ENCODE measurements at regions not wholly inside any gene's neighbourhood (a gene's known extent, or its start where the extent isn't known, plus 50 kb on each side); places are given as distances from the start of the nearest gene placed in this dataset.

DNA sequence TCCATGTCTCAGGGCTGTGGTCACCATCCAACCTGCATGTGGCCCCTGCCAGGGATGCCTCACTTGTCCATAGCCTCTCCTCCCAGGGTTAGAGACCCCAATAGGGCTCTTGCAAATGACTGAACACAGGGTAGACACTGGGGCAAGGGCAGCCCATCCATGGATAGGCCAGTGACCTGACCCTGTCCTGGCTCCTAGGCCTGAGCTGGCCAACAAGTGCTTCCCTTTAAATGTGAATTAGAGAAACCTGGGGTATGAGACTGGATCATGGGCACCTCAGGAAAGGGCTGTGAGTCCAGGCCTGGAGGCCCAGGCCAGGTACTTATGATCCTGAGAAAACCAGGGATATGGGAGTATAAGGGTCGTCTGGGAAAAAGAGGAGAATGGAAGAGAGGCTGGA lies 64.5 kb downstream of the COPS8 start:
- no peak for DNase-seq

DNA sequence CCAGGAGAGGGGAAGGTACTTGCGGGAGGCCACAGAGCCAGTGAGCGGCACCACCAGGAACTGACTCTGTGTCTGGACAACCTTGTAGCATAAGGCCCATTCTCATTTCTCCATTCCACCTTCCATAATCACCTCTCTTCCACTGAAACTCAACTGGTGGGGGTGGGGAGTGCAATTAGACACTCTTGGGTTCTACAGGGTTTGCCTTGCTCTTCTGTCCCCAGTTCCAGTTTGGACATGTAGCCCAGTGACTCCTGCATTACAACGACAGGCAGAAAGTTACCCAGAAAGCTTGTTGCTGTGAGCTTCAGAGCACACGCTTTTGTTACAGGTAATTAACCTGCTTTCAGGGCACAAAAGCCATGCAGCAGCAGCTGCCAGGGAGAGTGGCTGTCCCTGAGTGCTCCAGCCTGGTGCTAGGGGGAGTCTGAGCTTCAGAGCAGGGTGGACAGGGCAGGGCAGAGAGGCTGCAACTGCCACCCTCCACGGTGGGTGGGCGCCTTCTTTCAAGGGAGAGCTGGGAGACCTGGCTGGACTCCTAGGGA lies 65.2 kb downstream of the COPS8 start:
- DNase-seq, result peak; percentile 33

DNA sequence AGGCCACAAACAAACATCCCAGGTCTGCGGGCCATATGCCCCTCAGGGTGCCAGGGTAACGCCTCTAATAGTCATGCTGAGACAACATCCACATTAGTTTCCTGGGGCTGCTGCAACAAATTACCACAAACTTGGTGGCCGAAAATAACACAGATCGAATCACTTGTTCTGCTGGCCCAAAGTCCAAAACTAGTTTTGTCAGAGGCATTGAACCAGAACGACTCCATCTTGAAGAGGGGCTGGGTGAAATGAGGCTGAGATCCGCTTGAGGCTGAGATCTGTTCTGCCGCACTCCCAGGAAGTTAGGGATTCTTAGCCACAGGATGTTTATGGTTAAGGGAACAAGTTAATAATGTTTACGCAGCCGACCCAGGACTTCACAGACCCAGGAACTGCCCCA lies 66.7 kb downstream of the COPS8 start:
- DNase-seq, result no peak

DNA sequence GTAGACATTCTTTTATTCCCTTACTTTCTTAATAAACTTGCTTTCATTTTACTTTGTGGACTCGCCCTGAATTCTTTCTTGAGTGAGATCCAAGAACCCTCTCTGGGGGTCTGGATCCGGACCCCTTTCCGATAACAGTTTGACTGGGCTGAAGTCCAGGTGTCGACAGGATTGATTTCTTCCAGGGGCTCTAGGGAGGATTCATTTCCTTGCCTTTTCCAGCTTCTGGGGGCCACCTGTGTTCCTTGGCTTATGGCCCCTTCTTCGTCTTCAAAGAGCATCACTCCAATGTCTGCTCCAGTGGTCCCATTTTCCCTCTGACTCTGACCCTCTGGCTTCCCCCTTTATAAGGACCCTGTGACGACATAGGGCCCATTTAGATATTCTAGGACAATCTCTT lies 67.5 kb downstream of the COPS8 start:
- DNase-seq, result no peak

DNA sequence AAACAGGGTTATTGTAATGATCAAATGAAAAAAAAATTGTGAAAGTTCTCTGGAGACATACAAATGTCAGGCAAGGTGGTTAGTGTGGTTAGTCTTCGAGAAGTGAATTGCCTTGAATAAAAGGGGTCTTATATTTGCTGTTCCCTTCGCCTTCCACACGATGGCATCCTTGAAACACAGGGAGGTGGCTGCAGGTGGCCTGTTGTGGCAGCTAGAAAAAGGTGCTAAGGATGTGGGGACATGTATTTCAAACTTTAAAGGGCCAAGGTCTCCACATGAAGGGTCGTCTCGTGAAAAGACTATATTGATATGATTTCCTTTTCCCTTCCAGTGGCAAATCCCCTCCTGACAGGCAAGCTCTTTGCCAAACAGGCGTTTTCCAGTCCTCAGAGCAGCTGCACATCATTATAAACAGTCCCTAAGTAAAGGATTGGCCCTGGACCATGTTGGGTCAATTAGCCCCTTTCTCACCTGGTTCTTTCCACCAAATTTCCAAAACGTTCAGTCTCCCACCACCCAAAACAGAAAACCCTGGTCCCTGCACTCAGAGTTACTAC lies 68.5 kb downstream of the COPS8 start:
- no peak for DNase-seq

DNA sequence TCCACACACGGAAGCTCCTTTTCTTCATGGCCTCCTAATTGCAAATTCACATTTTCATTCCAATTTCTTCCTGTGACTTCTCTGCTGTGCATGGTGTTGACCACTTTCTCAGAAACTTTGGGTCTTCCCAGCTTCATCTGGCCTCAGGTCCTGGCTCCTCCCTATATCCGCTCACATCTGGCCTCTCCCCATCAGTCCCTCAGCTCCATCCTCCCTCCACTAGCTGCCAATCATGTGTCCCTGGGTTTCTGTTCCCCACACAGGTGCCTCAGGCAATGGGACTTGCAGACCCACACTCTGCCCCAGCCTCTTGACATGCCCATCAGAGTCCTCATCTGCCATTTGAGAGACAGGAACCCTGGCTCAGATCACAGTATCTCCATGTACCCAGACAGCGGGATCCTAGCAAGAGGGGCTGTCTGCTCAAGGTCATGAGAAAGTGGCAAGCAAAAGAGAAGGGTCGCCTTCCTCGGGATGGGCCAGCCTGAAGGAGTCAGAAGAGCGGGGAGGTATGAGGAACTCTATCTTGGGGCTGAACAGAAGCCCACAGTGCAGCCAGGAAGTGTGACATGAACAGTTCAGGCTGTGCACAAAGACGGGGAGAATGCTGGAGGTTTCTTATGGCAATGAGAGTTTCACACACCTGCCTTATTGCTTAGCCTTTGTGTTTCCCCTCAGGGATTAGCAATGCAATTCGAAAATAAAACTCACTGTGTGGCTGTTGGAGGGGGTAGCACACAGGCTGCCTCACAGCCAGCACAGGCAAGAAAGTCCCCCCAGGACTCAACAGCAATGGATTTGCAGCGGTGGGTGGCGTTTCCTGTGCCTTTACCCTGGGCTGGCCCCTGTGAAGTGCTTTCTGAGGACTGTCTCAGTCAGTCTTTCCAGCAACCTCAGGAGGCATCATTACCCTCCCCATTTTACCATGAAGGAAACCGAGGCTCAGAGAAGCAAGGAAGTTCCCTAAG lies 69.5 kb downstream of the COPS8 start:
- DNase-seq, result peak; percentile 12

DNA sequence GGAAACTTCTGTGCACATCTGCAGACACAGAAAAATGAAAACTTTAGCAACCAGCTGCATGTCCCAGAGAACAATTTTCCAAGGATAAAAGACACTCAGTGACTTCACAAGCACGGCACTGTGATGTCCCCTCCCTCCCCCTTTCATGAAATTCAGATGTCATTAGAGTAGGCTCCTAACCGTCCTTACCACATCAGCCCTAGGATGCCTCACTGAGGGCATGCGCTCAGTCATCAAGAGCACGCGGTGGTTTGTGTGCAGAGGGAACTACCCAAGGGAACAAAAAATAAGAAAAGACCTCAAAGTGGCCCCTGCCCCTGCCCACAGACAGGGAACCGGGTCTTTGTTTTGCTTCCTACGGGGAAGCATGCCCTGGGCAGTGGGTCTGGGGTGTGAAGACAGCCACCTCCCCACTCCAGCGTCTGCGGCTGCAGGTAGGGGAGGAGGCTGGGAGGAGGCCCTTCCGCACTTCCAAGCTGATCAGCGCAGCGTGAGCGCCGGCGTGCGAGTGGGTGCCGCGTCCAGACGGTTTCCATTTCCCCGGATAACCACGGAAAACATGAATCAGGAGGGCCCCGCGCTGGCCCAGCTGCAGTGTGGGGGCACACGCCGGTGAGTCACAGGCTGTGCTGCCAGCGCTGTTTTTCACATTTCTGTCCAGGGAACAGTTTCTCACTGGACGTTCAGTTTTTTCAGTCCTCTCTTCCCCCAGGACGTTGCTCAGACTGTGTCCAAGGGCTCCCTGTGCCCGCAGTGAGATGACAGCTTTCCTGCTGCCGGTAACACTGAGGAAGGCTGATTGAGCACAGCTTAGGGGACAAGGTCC lies 70.6 kb downstream of the COPS8 start:
- no peak for DNase-seq

DNA sequence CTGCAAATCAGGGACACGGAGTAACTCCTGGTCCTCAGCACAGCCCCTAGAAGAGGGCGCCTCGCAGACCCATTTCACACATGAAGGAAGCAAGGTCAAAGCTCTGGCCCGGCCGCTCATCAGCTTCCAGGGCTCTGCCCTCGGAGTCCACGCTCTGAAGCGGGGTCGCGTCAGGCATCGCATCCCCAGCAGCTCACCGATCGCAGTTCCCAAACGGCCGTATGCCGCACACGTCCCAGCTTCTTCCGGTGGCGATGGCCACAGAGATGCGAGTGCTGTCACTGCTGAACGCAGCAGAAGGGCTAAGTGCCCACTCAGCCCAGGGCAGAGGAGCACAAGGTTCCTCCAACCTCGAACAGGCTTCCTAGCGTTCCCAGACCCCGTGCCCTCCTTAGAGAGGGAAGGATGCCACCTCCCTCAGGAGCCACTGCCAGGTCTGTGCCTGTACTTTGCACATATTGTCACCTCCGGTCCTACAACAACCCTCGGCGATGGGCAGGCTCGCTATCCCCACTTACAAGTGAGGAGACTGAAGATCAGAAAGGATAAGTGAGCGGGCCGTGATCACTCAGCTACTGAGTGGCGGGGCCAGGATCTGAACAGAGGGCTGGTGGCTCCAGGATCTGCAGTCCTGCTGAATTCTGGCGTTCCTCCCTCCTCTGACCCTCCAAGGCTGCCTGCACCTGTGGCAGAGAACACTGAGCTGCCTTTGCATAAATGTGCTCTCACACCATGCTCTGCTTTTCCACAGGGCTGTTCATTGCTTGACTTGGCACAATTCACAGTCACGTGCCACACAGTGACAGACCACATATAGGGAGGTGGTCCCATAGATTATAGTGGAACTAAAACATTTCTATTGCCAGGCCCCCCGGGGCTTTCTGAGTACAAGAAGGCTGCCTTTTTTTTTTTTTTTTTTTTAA lies 71.4 kb downstream of the COPS8 start:
- DNase-seq, result no peak

DNA sequence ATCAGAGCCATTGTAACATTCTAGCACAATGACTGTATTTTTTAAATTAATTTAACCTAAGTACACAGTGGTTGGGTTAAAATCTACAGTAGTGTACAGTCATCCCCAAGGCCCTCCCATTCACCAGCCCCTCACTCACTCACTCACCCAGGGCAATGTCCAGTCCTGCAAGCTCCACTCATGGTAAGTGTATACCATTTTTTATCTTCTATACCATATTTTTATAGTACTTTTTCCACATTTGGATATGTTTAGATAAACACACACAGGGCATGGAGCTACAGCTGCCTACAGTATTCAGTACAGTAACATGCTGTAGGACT lies 72.1 kb downstream of the COPS8 start:
- no peak for DNase-seq

DNA sequence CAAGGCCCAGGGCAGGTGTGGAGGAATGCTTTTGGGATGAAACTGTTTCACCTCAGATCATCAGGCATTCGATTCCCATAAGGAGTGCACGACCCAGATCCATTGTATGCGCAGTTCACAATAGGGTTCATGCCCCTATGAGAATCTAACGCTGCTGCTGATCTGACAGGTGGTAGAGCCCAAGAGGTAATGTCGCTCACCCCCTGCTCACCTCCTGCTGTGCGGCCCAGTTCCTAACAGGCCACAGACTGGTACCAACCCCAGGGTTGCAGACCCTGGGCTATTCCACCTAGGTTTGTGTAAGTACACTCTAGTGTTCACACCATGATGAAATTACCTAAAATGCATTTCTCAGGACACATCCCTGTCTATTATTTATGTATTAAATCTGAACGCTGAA lies 72.5 kb downstream of the COPS8 start:
- DNase-seq, result no peak

DNA sequence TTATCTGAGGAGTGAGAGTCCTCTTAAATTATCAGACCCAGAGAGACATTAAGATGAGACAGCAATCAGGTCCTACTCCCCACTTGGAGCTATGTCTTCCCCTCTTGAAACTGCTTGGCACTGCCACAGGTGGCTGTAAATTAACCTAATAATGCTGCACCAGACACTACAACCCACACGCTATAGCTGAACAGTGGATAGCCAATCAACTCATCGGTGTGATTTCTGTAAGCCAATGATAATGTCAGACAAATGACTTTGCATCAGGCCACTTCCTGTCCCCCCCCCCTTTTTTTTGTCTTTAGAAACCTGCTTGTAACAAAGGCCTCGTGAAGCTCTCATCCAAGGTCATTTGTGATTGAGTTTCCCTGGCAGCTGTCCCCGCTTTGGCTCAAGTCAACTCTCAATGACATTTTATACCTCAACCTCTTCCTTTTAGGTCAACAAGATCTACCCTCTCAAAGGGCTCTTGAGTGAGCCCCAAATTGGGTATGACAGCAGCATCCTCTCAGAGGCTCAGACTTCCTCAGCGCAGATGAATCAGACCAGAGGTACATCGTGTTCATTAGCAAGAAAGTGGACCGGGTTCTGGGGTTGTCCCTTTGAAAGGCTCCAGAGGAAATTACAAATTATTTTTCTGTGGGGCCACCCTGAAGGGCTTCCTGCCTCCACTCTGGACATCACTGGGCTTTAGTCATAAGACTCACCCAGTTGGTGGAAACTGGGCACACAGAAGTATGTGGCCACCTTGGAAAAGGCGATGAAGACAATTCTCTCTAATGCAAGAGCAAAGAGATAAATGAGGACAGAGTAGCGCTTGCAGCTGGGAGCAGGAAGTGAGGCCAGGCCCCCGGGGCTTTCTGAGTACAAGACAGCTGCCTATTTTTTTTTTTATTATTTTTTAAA lies 73.6 kb downstream of the COPS8 start:
- DNase-seq, result peak; percentile 61

DNA sequence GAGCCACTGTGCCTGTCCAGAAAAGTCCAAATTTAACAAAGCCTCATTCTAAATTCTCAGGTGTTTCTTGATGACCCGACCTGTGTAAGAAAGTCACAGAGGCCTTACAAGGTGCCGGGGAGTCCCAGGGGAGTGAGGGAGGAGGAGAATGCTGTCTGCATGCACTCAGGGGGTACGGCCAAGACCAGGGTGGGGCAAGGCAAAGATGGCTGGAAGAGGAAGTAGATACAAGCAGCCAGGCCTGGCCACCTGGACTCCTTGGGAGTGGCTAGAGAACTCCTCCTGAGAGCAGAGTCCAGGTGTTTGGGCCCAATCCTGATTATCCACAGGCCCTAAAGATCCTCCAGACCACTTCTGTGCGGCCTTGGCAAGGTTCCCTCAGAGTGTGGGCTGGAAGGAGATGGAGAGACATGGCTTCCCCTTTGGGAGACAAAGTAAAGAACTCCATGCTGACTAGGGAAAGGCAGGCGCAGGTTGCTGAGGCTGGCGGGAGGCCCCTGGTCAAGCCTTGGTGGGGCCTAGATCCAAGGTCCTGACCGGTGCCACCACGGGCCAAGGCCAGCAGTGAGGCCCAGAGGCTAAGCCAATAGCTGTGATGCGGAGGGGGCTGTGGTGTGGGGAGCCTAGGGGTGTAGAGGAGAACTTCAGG lies 74.7 kb downstream of the COPS8 start:
- no peak for DNase-seq

DNA sequence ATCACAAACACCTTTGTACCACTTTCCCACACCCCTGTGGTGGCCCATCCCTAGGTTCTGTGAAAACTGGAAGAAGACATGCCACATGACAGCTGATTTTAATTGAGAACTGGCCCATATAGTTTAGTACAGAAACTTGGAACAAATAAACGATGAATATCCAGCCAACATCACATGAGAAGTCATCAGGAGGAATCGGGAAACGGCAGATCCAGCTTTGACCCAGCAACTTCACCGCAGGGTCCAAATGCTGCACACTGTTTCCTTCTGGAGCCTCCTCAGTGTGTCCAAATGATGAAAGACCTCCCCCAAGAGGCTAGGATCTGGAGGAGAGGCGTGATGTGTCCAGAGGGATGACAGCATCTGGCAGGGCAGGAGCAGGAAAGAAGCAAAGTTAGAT lies 75.5 kb downstream of the COPS8 start:
- no peak for DNase-seq

DNA sequence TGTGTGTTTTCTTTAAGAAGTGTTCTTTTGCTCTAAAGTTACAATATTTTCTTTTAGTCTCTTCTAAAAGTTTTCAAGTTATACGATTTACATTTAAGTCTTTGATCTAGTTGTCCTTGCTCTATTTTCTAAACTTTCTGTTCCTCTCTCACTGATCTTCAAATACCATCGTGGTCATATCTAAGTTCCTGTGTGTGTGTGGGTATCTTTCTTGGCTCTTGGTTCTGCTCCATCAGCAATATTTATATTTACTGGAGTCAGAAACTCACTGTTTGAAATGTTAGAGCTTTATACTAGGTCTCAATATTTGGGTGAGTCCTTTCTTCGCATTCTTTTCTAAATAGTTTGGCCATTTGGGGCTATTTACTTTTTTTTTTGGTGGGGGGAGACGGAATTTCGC lies 77.3 kb downstream of the COPS8 start:
- no peak for DNase-seq

DNA sequence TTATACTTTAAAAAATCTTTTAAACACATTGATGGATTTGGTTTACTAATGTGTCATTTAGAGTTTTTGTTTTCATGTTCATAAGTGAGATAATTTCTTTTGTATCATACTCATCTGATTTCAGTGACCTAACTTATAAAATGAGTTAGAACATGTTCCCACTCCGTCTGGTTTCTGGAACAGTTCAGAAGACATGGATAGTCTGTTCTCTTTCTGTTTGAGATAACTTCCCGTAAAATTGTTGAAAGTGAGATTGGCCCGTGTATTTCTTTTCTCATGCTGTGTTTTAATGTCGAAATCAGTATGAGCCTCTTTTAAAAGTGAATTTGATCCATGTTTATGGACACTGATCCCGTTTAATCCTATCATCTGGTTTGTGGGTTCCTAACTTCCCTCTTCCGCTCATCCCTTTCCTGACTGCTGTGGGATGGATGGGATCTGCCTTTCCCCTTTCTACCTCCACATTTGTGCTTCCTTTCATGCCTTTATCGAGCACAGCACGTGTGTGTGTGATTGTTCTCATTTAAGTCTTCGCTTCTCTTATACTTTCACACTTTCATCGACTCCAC lies 78.9 kb downstream of the COPS8 start:
- no peak for DNase-seq

DNA sequence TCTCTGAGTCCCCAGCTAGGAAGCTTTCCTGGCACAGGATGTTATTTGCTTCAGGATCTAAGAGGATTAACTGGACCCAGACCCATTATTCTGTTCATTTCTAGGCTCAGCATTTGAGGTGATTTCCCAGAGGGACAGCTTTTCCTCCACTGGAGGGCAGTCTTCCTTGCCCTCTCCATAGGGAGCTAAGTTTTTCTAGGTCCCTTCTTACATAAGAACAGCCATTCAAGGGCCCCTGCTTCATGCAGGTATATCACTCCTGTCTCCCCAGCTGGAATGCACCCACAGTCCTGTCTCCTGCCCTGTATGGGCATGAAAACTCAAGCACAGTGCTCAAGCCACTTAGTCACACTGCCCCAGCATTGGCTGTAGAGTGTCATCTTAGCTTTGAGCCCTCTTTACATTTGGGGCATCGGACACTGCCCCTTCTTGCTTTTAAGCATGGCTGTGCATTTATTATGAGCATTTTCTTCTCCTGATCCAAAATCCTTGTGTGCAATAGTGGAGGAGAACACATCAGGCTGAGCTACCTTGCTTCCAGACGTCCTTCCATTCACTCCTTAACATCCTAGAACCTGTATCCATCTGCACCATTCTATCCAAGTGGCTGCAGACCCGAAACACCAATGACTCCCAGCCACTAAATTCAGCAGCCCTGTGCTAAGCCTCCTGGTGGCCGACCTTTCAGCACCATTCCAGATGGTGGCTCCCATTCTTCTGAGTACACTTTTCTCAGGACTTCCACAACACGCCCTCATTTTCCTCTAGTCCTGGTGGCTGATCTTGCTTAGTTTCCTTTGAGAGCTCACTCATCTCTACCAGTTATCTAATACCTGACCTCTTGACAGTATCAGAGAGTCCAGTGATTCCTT lies 80.0 kb downstream of the COPS8 start:
- no peak for DNase-seq

DNA sequence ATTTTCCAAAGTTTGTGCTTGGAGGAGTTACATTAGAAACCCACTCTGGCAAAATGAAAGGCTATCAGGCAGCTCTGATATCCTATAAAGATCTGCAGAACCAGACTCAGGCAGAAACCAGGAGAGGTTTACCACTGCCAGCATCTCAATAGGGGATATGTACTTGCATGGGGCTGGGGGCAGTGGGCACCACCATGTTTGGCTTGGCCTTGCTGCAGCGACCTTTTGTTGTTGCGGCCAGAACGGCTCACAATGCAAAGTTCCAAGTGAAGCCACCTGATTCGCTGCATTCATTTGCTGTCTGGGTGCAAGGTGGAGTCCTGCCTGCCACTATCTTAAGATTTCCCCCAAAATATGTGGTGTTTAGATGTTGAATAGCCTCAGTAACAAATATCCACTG lies 81.3 kb downstream of the COPS8 start:
- no peak for DNase-seq

DNA sequence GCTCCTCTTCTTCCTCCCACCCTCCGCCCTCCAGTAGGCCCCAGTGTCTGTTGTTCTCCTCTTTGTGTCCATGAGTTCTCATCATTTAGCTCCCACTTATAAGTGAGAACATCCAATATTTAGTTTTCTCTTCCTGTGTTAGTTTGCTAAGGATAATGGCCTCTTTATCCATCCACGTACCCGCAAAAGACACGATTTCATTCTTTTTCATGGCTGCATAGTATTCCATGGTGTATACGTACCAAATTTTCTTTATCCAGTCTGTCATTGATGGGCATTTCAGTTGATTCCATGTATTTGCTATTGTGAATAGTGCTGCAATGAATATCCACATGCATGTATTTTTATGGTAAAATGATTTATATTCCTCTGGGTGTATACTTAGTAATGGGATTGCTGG lies 82.2 kb downstream of the COPS8 start:
- DNase-seq, result no peak

DNA sequence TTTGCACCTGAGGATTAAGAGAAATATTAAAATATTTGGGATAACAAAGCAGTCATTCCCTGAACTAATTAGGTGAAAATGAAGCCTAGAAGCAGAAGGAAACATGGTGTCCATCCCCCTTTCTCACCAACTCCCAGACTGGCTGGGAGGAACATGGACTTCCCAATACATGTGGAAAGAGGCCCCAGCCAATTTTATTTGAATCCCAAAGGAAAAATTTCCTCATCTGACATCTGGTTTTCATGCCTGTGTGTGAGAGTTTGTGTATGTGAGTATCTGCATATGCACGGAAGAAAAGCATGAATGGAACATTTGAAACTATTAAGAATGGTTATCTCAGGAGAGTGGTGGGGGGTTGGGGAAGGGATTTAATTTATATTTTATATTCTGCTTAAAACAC lies 84.3 kb downstream of the COPS8 start:
- no peak for DNase-seq
